GM18511 (cell line): ENCODE measurements at regions not wholly inside any gene's neighbourhood (a gene's known extent, or its start where the extent isn't known, plus 50 kb on each side); places are given as distances from the start of the nearest gene placed in this dataset.
"Not testable (repeated sequence)": the region's sequence is repeated elsewhere in the genome, so short reads cannot be mapped to it uniquely, and the experiment has no call there.

Experiments
- ATAC-seq: cut with Tn5 transposase; IDR thresholded peaks from one replicate; pipeline ENCODE4 v1.9.1; 2021; ENCODE audit warnings: mild to moderate bottlenecking, moderate library complexity; ENCODE audit not compliant: unreplicated experiment

- ATAC-seq: no peak
These were observed 128.1 kb downstream of the MFAP3L start for GRCh38 chr4:169898095-169898494.

GRCh38 chr4:169894767-169895166 lies 131.4 kb downstream of the MFAP3L start:
- not testable (repeated sequence) for ATAC-seq

GRCh38 chr4:169885893-169886292 lies 128.1 kb upstream of the HPF1 start:
- ATAC-seq: no peak

GRCh38 chr4:169881769-169882168 lies 124.0 kb upstream of the HPF1 start:
- no peak for ATAC-seq

GRCh38 chr4:169870507-169870906 lies 112.8 kb upstream of the HPF1 start:
- ATAC-seq: no peak

- no peak for ATAC-seq
These were observed 111.7 kb upstream of the HPF1 start for GRCh38 chr4:169869490-169869889.

- ATAC-seq: no peak
These were observed 103.8 kb upstream of the HPF1 start for GRCh38 chr4:169861593-169861992.

GRCh38 chr4:169859366-169860216 lies 101.8 kb upstream of the HPF1 start:
- no peak for ATAC-seq

GRCh38 chr4:169854090-169854489 lies 96.3 kb upstream of the HPF1 start:
- ATAC-seq: no peak

GRCh38 chr4:169852481-169852880 lies 94.7 kb upstream of the HPF1 start:
- ATAC-seq: no peak

- ATAC-seq: no peak
These were observed 94.0 kb upstream of the HPF1 start for GRCh38 chr4:169851750-169852149.

GRCh38 chr4:169849456-169849855 lies 91.7 kb upstream of the HPF1 start:
- ATAC-seq: no peak

- ATAC-seq: no peak
These were observed 90.3 kb upstream of the HPF1 start for GRCh38 chr4:169848018-169848417.

- ATAC-seq: no peak
These were observed 89.4 kb upstream of the HPF1 start for GRCh38 chr4:169847171-169847570.

GRCh38 chr4:169846396-169846795 lies 88.7 kb upstream of the HPF1 start:
- ATAC-seq: no peak

GRCh38 chr4:169841776-169842175 lies 84.0 kb upstream of the HPF1 start:
- ATAC-seq: no peak

- ATAC-seq: no peak
These were observed 82.8 kb upstream of the HPF1 start for GRCh38 chr4:169840554-169840953.

GRCh38 chr4:169828329-169828728 lies 70.6 kb upstream of the HPF1 start:
- not testable (repeated sequence) for ATAC-seq

- peak; percentile 69 for ATAC-seq
These were observed 69.0 kb upstream of the HPF1 start for GRCh38 chr4:169826634-169827187.

GRCh38 chr4:169823685-169824084 lies 65.9 kb upstream of the HPF1 start:
- peak; percentile 49 for ATAC-seq

- no peak for ATAC-seq
These were observed 63.7 kb upstream of the HPF1 start for GRCh38 chr4:169821402-169821801.

GRCh38 chr4:169818063-169818679 lies 60.4 kb upstream of the HPF1 start:
- ATAC-seq: peak; percentile 62
